ENCODE measurements at regions not wholly inside any gene's neighbourhood (a gene's known extent, or its start where the extent isn't known, plus 50 kb on each side); places are given as distances from the start of the nearest gene placed in this dataset.

- TF ChIP-seq CTCF (IDR thresholded peaks at IDR 0.05; ENCODE audit: low read length): no peak
- TF ChIP-seq EZH2 (IDR thresholded peaks at IDR 0.05; ENCODE audit: borderline replicate concordance, low read length): no peak
Measured at GRCh38 chrX:129058405-129058804, 464.9 kb downstream of the SMARCA1 start.

All from OCI-LY1 (cell line).